Stimulated activated CD4-positive, alpha-beta T cell treated with anti-CD3 and anti-CD28 coated beads, Interleukin-15, amount 100 ng/mL, for 48 hours (primary cell): ENCODE measurements at regions not wholly inside any gene's neighbourhood (a gene's known extent, or its start where the extent isn't known, plus 50 kb on each side); places are given as distances from the start of the nearest gene placed in this dataset.

Source experiments
- DNase-seq, 2 donors: peaks; one replicate each; pipeline ENCODE4 v3.0.0-alpha.2; 2020; ENCODE audit warnings: low read depth in 2 of 2

DNA sequence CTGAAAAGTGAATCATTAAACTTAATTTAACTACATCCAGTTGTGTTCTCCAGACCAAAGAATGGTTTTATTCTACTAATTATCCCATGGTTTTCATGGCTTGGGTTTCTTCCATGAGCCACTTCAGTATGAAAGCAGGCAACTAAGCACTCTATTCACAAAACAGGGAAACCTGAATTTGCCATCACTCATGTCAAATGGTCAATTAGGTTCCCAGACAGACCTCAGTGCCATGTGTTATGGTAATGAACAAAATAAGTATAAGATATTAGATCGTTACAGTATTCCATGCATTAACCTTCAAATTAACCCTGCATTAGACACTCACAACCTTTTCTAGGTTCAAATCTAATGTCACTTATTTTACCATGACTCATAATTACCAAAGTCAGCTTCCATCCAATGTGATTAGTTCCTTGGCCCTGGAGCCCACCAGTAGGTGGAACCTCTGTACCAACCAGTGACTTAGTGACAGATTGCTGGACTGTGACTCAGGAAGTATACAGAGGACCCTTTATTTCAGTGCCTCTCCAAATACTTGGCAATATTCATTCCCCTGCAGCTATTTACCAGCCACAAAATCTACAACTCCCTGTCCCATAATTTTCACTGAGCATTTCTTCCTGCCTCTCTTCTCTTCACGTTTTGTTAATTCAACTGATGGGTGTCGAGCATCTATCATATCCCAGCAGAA, 1270.2 kb upstream of the SORCS1 start:
- no peak for DNase-seq

GRCh38 chr10:108427146-108427545, 1262.6 kb upstream of the SORCS1 start:
- DNase-seq, result no peak

- no peak for DNase-seq
These were observed 1260.9 kb upstream of the SORCS1 start for GRCh38 chr10:108425283-108425964.

GRCh38 chr10:108424656-108425055, 1260.2 kb upstream of the SORCS1 start:
- DNase-seq, result no peak

- no peak for DNase-seq
These were observed 1257.8 kb upstream of the SORCS1 start for GRCh38 chr10:108422286-108422685.

GRCh38 chr10:108421266-108421665, 1256.8 kb upstream of the SORCS1 start:
- no peak for DNase-seq

GRCh38 chr10:108413954-108414353, 1249.4 kb upstream of the SORCS1 start:
- DNase-seq, result no peak

GRCh38 chr10:108412323-108412722, 1247.8 kb upstream of the SORCS1 start:
- DNase-seq, result no peak

- DNase-seq, result no peak
These were observed 1247.4 kb upstream of the SORCS1 start for GRCh38 chr10:108411894-108412293.

DNA sequence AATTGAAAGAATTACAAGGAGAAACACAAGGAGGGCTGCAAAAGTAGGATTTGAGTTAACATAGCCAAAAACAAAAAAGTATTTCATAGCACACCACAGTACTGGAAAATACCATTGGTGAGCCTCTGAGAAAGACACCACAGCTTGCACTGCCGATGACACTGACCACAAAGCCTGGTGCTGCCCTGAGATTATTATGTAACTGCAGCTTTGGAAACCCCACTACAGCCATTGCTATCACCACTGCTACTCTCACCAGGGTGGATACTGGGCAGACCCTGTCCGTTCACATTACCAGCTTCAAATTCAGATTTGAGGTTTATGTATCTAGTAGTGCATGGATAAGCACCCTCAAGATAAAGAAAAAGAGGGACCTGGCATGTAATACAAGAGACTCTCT, 1246.7 kb upstream of the SORCS1 start:
- no peak for DNase-seq

DNA sequence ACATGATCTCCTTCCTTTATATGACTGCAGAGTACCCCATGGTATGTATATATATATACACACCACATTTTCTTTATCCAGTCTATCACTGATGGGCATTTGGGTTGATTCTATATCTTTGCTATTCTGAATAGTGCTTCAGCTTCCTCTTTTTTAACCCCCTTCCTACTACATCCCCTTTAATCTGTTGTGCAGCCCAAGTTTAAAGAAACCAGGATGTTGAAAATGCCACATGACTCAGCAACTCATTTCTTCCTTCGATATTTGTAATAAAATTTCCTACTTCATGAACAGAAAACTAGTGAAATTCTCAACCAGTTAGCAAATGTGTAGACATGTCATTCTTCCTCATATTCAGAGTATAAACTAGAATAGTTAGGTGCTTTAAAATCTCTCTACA, 1245.7 kb upstream of the SORCS1 start:
- no peak for DNase-seq

- no peak for DNase-seq
These were observed 1244.8 kb upstream of the SORCS1 start for GRCh38 chr10:108409306-108409705.

DNA sequence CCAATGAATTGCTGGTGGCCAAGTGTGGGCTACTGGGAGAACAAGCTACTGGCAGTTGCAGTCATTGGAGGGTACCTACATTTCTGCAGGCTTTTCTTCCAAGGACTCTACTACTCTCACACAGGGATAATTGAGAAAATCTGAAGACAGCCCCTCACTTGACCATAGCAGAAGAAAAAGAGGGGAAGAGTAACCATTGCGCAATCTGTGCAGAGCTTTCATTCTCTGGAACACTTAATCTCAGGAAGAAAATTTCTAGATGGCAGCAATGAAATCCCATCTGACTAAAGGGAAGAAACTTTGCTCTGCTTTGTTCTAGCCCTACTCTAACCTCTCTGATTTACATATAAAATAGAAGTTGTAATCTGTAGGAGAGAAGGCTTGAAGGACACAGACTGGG, 1239.6 kb upstream of the SORCS1 start:
- no peak for DNase-seq

- DNase-seq, result no peak
These were observed 1235.0 kb upstream of the SORCS1 start for GRCh38 chr10:108399465-108399864.

- no peak for DNase-seq
These were observed 1228.6 kb upstream of the SORCS1 start for GRCh38 chr10:108393089-108393488.

DNA sequence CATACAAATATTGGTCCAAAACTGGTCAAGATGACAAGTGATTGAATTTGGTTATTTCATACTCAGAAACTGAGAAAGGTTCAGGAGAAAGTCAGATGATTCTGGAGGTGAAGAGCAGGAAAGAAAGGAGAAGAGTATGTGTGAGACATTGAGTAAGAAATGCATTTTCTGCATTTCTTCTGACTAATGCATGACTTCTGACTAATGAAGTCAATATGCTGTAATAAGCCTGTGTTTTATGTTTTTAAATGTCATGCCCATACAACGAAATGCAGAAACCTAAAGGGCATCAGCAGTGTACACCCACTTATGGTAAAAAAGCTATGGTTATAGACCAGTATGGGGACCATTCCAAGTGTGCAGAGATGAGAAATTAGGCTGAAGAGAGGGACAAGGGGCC, 1227.8 kb upstream of the SORCS1 start:
- no peak for DNase-seq

GRCh38 chr10:108388706-108389105, 1224.2 kb upstream of the SORCS1 start:
- DNase-seq, result no peak

GRCh38 chr10:108385963-108386362, 1221.5 kb upstream of the SORCS1 start:
- no peak for DNase-seq

- no peak for DNase-seq
These were observed 1219.9 kb upstream of the SORCS1 start for GRCh38 chr10:108384378-108384777.

DNA sequence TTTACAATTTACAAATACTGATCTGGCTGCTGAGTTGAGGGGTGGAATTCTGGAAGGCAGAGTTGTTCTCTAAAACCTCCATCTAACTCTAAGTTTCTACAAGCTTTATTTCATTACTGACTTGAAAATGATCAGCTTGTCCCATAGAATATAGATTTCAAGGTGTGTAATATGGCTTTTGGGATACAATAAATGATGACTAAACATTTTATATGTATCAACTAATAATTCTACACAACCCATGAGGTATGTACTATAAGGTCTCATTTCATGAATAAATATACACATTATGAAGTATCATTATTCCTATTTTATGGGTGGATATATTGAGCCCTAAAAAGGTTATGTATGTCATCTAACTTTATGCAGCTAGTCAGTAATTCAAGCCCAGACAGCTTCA, 1214.3 kb upstream of the SORCS1 start:
- no peak for DNase-seq

DNA sequence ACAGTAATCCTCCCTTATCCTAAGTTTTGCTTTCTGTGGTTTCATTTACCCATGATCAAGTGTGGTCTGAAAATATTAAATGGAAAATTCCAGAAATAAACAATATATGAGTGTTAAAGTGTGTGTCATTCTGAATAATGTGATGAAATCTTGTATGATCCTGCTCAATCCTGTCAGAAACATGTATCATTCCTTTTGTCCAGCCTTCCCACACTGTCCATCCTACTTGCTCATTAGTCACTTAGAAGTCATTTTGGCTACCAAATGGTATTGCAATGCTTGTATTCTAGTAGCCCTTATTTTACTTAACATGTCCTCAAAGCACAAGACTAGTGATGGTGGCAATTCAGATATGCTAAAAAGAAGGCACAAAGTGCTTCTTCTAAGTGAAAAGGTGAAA, 1211.2 kb upstream of the SORCS1 start:
- DNase-seq, result no peak

DNA sequence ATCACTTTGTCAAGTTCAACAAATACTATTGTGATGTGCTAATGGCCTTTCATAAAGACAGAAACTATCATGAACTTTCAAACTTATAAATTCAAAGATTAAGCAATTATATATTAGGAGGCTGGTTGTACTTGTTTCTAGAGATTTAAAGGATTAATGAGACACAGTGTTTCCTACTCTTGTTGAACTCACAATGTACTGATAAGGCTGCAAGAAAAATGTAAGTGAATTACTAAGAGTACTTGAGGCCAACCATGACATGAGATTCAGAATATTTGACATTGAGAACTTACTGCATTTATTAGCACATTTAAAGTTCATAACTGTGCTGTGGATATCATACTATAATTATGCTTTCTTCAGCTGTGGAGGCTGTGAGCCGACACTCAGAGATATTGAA, 1210.5 kb upstream of the SORCS1 start:
- DNase-seq, result no peak

DNA sequence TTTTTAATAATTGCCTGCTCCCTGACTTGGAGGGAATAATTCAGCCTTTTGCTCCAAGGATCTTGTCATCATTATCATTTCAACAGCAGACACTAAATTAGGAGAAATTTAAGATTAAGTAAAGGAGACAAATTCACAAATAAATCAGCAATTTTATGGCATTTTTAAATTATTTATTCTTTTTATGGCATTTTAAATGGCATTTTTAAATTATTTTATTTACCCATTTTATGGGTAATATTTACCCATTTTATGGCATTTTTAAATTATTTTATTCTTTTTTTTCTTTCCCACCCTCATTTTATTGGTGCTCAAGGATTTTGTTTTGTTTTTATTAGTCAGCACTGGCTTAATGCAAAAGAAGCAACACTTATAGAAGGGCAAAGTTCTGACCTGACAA, 1201.0 kb upstream of the SORCS1 start:
- no peak for DNase-seq

DNA sequence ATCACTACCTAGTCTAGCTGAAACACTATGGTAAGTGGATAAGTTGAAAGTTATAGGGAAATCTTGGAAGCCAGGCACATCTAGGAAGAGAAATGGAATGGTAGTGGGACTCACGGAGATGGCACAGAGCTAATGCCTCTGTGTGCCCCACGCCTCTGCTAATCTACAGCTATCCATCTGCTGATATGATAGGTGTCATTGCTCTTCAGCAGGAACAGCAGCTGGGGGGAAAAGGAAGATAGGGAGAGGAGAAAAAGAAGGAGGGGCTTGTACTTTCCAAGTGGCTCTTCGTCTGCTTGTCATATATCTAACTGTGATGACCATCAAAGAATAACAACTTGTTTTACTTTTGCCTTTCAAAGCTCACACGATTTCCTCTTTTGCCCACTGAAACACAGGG, 1199.1 kb upstream of the SORCS1 start:
- DNase-seq, result no peak
